HUES64 (cell line): ENCODE measurements at regions not wholly inside any gene's neighbourhood (a gene's known extent, or its start where the extent isn't known, plus 50 kb on each side); places are given as distances from the start of the nearest gene placed in this dataset.
A peak's percentile ranks its signal among the peaks of the same experiment; 100 is the strongest.

Experiments used
- H3K27ac ChIP-seq: 2 replicates; pipeline ENCODE4 v1.7.0; 2013; ENCODE audit warnings: low read depth, low read length, inconsistent platforms
- H3K27me3 ChIP-seq: 2 replicates; pipeline ENCODE4 v1.6.1; 2013; ENCODE audit warnings: mild to moderate bottlenecking, low read length; ENCODE audit not compliant: insufficient read depth
- H3K36me3 ChIP-seq: 2 replicates; pipeline ENCODE4 v1.6.1; 2013; ENCODE audit warnings: mild to moderate bottlenecking, low read length; ENCODE audit not compliant: insufficient read depth
- H3K4me1 ChIP-seq: 2 replicates; pipeline ENCODE4 v1.6.1; 2013; ENCODE audit warnings: mild to moderate bottlenecking, low read length, moderate library complexity; ENCODE audit not compliant: insufficient read depth
- H3K4me3 ChIP-seq: 2 replicates; pipeline ENCODE4 v1.5.1; 2013; ENCODE audit warnings: mild to moderate bottlenecking, low read length, moderate library complexity
- H3K9ac ChIP-seq: 2 replicates; pipeline ENCODE4 v1.6.1; 2013; ENCODE audit warnings: mild to moderate bottlenecking, low read depth, low read length
- H3K9me3 ChIP-seq: 2 replicates; pipeline ENCODE4 v1.6.1; 2013; ENCODE audit warnings: low read depth, low read length; ENCODE audit not compliant: insufficient read depth
- WGBS: fragments of 150-250, 120-280 bp; methylation state at CpG from one replicate; pipeline ENCODE4 v1.1.7; 2013; ENCODE audit warnings: missing lambda C conversion rate; 5-methylcytosine and 5-hydroxymethylcytosine counted together

GRCh38 chr12:113591480-113591974, 119.9 kb upstream of the LHX5 start:
- Histone ChIP-seq H3K4me3 (peak overlapping the region; percentile 56), H3K36me3 (no peaks in the 10 kb centered on the region), H3K9ac (peak overlapping the region; percentile 59), H3K9me3 (no peaks in the 10 kb centered on the region), H3K4me1 (peaks cover 26% of the 10 kb centered on the region), H3K27me3 (peaks cover 18% of the 10 kb centered on the region), H3K27ac (no peak overlapping the region)
- 2% methylated on average over 46 of the region's 46 CpGs for WGBS

- H3K9me3 ChIP-seq: no peaks in the 10 kb centered on the region
- H3K36me3 ChIP-seq: no peaks in the 10 kb centered on the region
- H3K27ac ChIP-seq: no peak overlapping the region
- WGBS: 92% methylated on average over 1 of the region's 1 CpG
- peaks cover 18% of the 10 kb centered on the region for H3K27me3 ChIP-seq
- H3K4me1 ChIP-seq: peaks cover 29% of the 10 kb centered on the region
- H3K9ac ChIP-seq: no peak overlapping the region
- no peak overlapping the region for H3K4me3 ChIP-seq
Measured at GRCh38 chr12:113589437-113589836, 117.8 kb upstream of the LHX5 start.

GRCh38 chr12:113587720-113588119, 116.0 kb upstream of the LHX5 start:
- 0% methylated on average over 5 of the region's 5 CpGs for WGBS
- H3K4me3 ChIP-seq: peak overlapping the region; percentile 29
- H3K9ac ChIP-seq: peak overlapping the region; percentile 48

GRCh38 chr12:113586461-113586860, 114.8 kb upstream of the LHX5 start:
- peaks cover 3% of the 10 kb centered on the region for H3K9me3 ChIP-seq
- peaks cover 30% of the 10 kb centered on the region for H3K4me1 ChIP-seq
- 85% methylated on average over 4 of the region's 4 CpGs for WGBS
- no peaks in the 10 kb centered on the region for H3K36me3 ChIP-seq
- H3K4me3 ChIP-seq: no peak overlapping the region
- H3K9ac ChIP-seq: no peak overlapping the region
- H3K27ac ChIP-seq: no peak overlapping the region
- no peaks in the 10 kb centered on the region for H3K27me3 ChIP-seq

More at GRCh38 chr12:113587720-113588119, 116.0 kb upstream of the LHX5 start:
- Histone ChIP-seq H3K4me1 (peaks cover 34% of the 10 kb centered on the region), H3K9me3 (no peaks in the 10 kb centered on the region), H3K27ac (peak overlapping the region; percentile 92), H3K36me3 (no peaks in the 10 kb centered on the region), H3K27me3 (peaks cover 10% of the 10 kb centered on the region)

DNA sequence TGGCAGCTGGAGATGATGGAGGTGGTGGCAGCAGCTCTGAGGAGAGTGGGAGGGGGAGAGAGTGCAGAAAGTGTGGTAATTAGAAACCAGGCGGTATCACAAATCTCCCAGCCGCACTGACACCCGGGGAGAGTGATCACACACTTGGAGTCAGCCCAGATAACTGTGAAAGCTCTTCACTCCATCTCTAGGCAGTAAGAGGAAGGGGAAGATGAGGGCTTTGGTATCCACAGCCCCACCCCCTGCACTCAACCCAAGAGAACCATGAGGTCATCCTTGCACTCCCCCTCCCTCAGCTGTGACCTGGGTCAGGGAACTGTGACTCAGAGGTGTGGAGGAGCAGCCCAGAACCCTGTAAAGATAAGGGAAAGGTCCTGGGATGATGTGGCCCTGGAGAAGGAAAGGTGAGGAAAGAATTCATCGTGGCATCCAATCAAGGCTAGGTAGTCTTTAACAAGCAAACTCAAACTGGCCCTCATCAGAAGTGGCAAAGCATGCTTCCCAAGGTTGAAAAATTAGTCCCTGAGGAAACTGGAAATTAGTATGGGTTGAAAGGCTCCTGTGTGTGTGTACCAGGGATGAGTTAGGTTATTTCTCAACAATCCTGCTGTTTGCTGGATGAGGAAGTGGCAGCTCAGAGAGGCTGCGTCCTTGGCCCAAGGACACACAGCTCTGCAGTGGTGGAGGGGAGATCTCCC, 111.0 kb upstream of the LHX5 start:
- Histone ChIP-seq H3K4me1 (peaks cover 21% of the 10 kb centered on the region), H3K9ac (no peak overlapping the region), H3K27me3 (no peaks in the 10 kb centered on the region), H3K4me3 (no peak overlapping the region), H3K9me3 (peaks cover 27% of the 10 kb centered on the region), H3K27ac (no peak overlapping the region), H3K36me3 (no peaks in the 10 kb centered on the region)
- WGBS: 53% methylated on average over 5 of the region's 5 CpGs

- no peak overlapping the region for H3K9ac ChIP-seq
- H3K4me1 ChIP-seq: peaks cover 17% of the 10 kb centered on the region
- H3K9me3 ChIP-seq: peaks cover 27% of the 10 kb centered on the region
- H3K36me3 ChIP-seq: no peaks in the 10 kb centered on the region
- no peak overlapping the region for H3K27ac ChIP-seq
- H3K4me3 ChIP-seq: no peak overlapping the region
- no peaks in the 10 kb centered on the region for H3K27me3 ChIP-seq
Measured at GRCh38 chr12:113581342-113581741, 109.7 kb upstream of the LHX5 start.

- 73% methylated on average over 2 of the region's 2 CpGs for WGBS
- H3K27me3 ChIP-seq: no peaks in the 10 kb centered on the region
- no peak overlapping the region for H3K9ac ChIP-seq
- no peak overlapping the region for H3K27ac ChIP-seq
- peaks cover 15% of the 10 kb centered on the region for H3K4me1 ChIP-seq
- H3K4me3 ChIP-seq: no peak overlapping the region
- H3K36me3 ChIP-seq: no peaks in the 10 kb centered on the region
- peaks cover 27% of the 10 kb centered on the region for H3K9me3 ChIP-seq
Measured at GRCh38 chr12:113580437-113580836, 108.8 kb upstream of the LHX5 start.

- no peaks in the 10 kb centered on the region for H3K27me3 ChIP-seq
- H3K9me3 ChIP-seq: peaks cover 27% of the 10 kb centered on the region
- no peak overlapping the region for H3K4me3 ChIP-seq
- peaks cover 10% of the 10 kb centered on the region for H3K4me1 ChIP-seq
- H3K27ac ChIP-seq: no peak overlapping the region
- 81% methylated on average over 6 of the region's 7 CpGs for WGBS
- H3K36me3 ChIP-seq: no peaks in the 10 kb centered on the region
- H3K9ac ChIP-seq: no peak overlapping the region
Measured at GRCh38 chr12:113577464-113578129, 105.9 kb upstream of the LHX5 start.

DNA sequence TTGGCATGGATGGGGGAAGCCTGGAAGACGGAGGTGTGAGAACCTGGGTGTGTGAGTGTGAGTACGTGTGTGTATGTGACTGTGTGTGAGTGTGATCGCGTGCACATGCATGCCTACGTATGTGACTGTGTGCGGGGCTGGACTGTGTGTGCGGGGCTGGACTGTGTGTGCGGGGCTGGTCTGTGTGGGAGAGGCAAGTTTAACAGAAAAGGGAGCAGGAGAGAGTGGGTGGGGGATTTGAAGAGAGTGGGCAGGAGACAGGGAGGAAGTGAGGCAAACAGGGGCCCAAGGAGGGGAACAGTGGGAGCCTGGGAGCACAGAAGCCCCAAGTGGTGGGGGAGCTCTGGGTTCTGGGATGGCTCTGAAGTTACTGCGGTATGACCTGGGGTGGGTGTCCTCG, 103.7 kb upstream of the LHX5 start:
- WGBS: 91% methylated on average over 10 of the region's 10 CpGs
- Histone ChIP-seq H3K9me3 (peaks cover 13% of the 10 kb centered on the region), H3K27ac (no peak overlapping the region), H3K4me3 (no peak overlapping the region), H3K9ac (no peak overlapping the region), H3K27me3 (no peaks in the 10 kb centered on the region), H3K4me1 (peaks cover 8% of the 10 kb centered on the region; the same call in 1 of the 2 replicates), H3K36me3 (no peaks in the 10 kb centered on the region)

GRCh38 chr12:113573148-113573547, 101.5 kb upstream of the LHX5 start:
- Histone ChIP-seq H3K9me3 (no peaks in the 10 kb centered on the region), H3K4me1 (peaks cover 8% of the 10 kb centered on the region; the same call in 1 of the 2 replicates), H3K4me3 (no peak overlapping the region), H3K27me3 (no peaks in the 10 kb centered on the region), H3K9ac (no peak overlapping the region), H3K36me3 (no peaks in the 10 kb centered on the region), H3K27ac (no peak overlapping the region)
- 94% methylated on average over 1 of the region's 1 CpG for WGBS

DNA sequence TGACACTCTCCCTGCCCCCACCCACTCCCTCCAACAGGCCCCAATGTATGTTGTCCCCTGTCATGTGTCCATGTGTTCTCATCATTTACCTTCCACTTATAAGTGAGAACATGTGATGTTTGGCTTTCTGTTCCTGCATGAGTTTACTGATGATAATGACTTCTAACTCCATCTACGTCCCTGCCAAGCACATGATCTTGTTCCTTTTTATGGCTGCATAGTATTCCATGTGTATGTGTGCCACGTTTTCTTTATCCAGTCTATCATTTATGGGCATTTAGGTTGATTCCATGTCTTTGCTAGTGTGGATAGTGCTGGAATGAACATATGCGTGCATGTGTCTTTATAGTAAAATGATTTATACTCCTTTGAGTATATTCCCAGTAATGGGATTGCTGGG, 100.0 kb upstream of the LHX5 start:
- 96% methylated on average over 3 of the region's 3 CpGs for WGBS
- H3K27me3 ChIP-seq: no peaks in the 10 kb centered on the region
- H3K27ac ChIP-seq: no peak overlapping the region
- H3K9ac ChIP-seq: no peak overlapping the region
- no peaks in the 10 kb centered on the region; the same call in 1 of the 2 replicates for H3K4me1 ChIP-seq
- H3K4me3 ChIP-seq: no peak overlapping the region
- H3K9me3 ChIP-seq: no peaks in the 10 kb centered on the region
- no peaks in the 10 kb centered on the region for H3K36me3 ChIP-seq
